ENCODE measurements at regions not wholly inside any gene's neighbourhood (a gene's known extent, or its start where the extent isn't known, plus 50 kb on each side); places are given as distances from the start of the nearest gene placed in this dataset.

- TF ChIP-seq CTCF (IDR thresholded peaks at IDR 0.05): no peak
- TF ChIP-seq POLR2A (IDR thresholded peaks at IDR 0.05): no peak
Observed at GRCh38 chr5:17379100-17379951, 118.7 kb upstream of the TAF11L2 start.

All from testis (tissue), 2 donors.